Lower lobe of right lung (tissue), 2 donors: ENCODE measurements at regions not wholly inside any gene's neighbourhood (a gene's known extent, or its start where the extent isn't known, plus 50 kb on each side); places are given as distances from the start of the nearest gene placed in this dataset.

ENCODE experiments used
- ATAC-seq, 2 donors: fragments of 200-7000 bp; cut with Tn5 transposase; one replicate each; pipeline ENCODE4 v1.9.1; 2020 to 2022; ENCODE audit warnings: mild to moderate bottlenecking in 2 of 2, moderate library complexity in 2 of 2
- DNase-seq: peaks from one replicate; pipeline ENCODE4 v3.0.0-alpha.2; 2020
- H3K27ac ChIP-seq: fragments of 200-600 bp; one replicate; pipeline ENCODE4 v1.8.0; 2022
- H3K27me3 ChIP-seq: fragments of 200-600 bp; one replicate; pipeline ENCODE4 v1.8.0; 2022; ENCODE audit warnings: low read depth
- H3K36me3 ChIP-seq: fragments of 200-600 bp; one replicate; pipeline ENCODE4 v1.8.0; 2022; ENCODE audit warnings: mild to moderate bottlenecking
- H3K4me1 ChIP-seq: fragments of 200-600 bp; one replicate; pipeline ENCODE4 v1.8.0; 2022
- H3K4me3 ChIP-seq: fragments of 200-600 bp; one replicate; pipeline ENCODE4 v1.8.0; 2022; ENCODE audit warnings: mild to moderate bottlenecking
- H3K9me3 ChIP-seq: fragments of 200-600 bp; one replicate; pipeline ENCODE4 v1.8.0; 2022
- CTCF ChIP-seq: fragments of 200-600 bp; IDR thresholded peaks from one replicate; pipeline ENCODE4 v1.8.0; 2022; ENCODE audit warnings: antibody characterized with exemption, mild to moderate bottlenecking
- intact Hi-C: fragments of 100-400 bp; cut with DNase I; formaldehyde crosslinking; loops from one replicate; pipeline ENCODE4 v1.11.0; 2022
- donor health status: DM: no; HTN: yes; CAD: no; lungs with severe emphysema.

DNA sequence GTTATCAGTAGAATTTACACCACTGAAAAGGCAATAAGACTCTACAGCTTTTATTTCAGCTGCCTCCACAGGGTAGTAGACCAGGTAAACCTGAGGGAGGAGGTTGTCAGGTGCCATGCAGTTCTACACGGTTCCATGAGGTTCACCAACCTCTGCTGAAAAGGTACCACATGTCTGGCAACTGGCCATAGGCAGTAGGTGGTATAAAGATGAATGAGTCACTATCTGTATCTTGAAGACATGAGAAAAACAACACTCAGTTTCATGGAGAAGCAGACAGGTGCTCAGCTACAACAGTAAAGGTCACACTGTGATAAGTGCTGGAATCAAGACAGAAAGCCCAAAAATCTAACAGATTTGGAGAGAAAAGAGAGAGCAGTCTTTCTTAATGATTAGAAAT is 145.4 kb downstream of the PTGER3 start:
- intact Hi-C loops = no loop called here
- H3K27me3 ChIP-seq = no peaks in the 10 kb centered on the region

DNA sequence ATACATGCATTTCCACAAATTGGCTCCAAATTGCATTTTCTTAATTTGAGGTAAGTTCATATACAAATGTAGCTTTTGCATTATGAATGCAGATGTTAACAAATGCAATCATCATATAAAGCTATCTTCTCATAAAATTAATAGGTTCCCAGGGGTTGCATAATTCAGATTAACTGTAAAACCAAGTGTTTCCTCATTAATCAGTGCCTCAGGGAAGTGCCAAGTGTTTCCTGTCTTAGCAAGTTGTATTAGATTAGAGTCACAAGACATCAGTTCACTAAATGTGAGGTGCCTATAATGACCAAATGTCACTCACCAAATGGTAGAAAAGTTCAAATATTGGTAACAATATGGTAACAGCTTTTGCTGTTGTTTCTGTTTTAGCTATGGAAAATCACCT is 140.8 kb downstream of the PTGER3 start:
- Histone ChIP-seq H3K36me3 (no peaks in the 10 kb centered on the region), H3K9me3 (no peaks in the 10 kb centered on the region), H3K27me3 (no peaks in the 10 kb centered on the region), H3K4me3 (no peak overlapping the region), H3K4me1 (no peaks in the 10 kb centered on the region), H3K27ac (no peak overlapping the region)
- intact Hi-C loops = no loop called here
- ATAC-seq (no peak), DNase-seq (no peak)
- no peak for TF ChIP-seq CTCF

More for the DNA sequence above, 145.4 kb downstream of the PTGER3 start:
- DNase-seq (no peak), ATAC-seq (no peak)
- Histone ChIP-seq H3K27ac (no peak overlapping the region), H3K4me3 (no peak overlapping the region), H3K4me1 (no peaks in the 10 kb centered on the region), H3K9me3 (no peaks in the 10 kb centered on the region), H3K36me3 (no peaks in the 10 kb centered on the region)
- TF ChIP-seq CTCF = no peak

GRCh38 chr1:70907563-70908310 is 139.9 kb downstream of the PTGER3 start:
- H3K4me3 ChIP-seq = no peak overlapping the region
- no peak for ATAC-seq
- H3K27ac ChIP-seq = no peak overlapping the region
- no peak for DNase-seq
- intact Hi-C loops = no loop called here
- H3K9me3 ChIP-seq = no peaks in the 10 kb centered on the region
- no peaks in the 10 kb centered on the region for H3K36me3 ChIP-seq
- no peak for TF ChIP-seq CTCF
- no peaks in the 10 kb centered on the region for H3K27me3 ChIP-seq
- H3K4me1 ChIP-seq = no peaks in the 10 kb centered on the region

DNA sequence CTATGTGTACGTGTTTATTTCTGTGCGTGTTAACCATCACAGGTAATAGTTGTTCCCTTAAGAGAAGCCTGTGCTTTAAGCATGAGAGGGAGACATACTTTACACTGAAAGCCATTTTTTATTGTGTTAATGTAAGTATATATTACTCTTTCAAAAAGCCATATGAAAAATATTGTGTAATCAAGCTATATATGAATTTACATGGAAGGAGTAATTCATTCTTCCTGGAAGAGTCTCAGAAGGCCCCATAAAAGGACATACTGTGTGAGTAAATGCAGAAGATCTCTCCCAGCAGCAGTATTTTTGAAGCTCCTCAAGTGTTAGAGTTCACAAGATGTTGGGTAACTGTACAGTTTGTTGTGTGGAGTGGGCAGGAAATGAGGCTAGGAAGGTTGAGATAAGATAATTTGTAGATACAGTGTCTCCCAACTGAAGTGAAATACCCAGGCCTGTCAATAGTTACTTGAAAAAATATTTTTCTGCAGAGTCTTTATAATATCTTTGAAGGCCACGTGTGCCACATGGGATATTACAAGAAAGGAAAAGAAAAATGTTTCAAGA is 138.3 kb downstream of the PTGER3 start:
- ATAC-seq (no peak), DNase-seq (no peak)
- no peaks in the 10 kb centered on the region for H3K4me1 ChIP-seq
- no peak overlapping the region for H3K27ac ChIP-seq
- H3K4me3 ChIP-seq = no peak overlapping the region
- intact Hi-C loops = no loop called here
- H3K9me3 ChIP-seq = no peaks in the 10 kb centered on the region
- TF ChIP-seq CTCF = no peak
- no peaks in the 10 kb centered on the region for H3K36me3 ChIP-seq
- H3K27me3 ChIP-seq = no peaks in the 10 kb centered on the region

GRCh38 chr1:70910013-70910412 is 137.6 kb downstream of the PTGER3 start:
- Histone ChIP-seq H3K36me3 (no peaks in the 10 kb centered on the region), H3K27ac (no peak overlapping the region), H3K4me1 (no peaks in the 10 kb centered on the region), H3K27me3 (no peaks in the 10 kb centered on the region), H3K4me3 (no peak overlapping the region), H3K9me3 (no peaks in the 10 kb centered on the region)
- ATAC-seq (no peak), DNase-seq (no peak)
- TF ChIP-seq CTCF = no peak
- intact Hi-C loops = no loop called here
